Uterus (tissue), 2 donors: ENCODE measurements at regions not wholly inside any gene's neighbourhood (a gene's known extent, or its start where the extent isn't known, plus 50 kb on each side); places are given as distances from the start of the nearest gene placed in this dataset.

ENCODE experiments used
- CTCF ChIP-seq, 4 experiments: fragments of 200-600 bp in 2 of 4; fragments of 450-650 bp in 2 of 4; sonication (generic) in 2 of 4; IDR thresholded peaks; one replicate each; pipeline ENCODE4 v1.5.1; 2016 to 2019; ENCODE audit warnings: antibody characterized with exemption in 4 of 4, mild to moderate bottlenecking in 2 of 4, moderate library complexity in 1 of 4
- POLR2A ChIP-seq, 2 donors: fragments of 450-650 bp; IDR thresholded peaks; one replicate each; pipeline ENCODE4 v1.6.1; 2016; ENCODE audit warnings: antibody characterized with exemption in 2 of 2, mild to moderate bottlenecking in 1 of 2, moderate library complexity in 1 of 2

- TF ChIP-seq CTCF (IDR thresholded peaks at IDR 0.05) (no peak), POLR2A (IDR thresholded peaks at IDR 0.05) (no peak)
Observed at GRCh38 chr13:50518131-50518530, 325.4 kb downstream of the DLEU7 start.
